ENCODE measurements at regions not wholly inside any gene's neighbourhood (a gene's known extent, or its start where the extent isn't known, plus 50 kb on each side); places are given as distances from the start of the nearest gene placed in this dataset.

DNA sequence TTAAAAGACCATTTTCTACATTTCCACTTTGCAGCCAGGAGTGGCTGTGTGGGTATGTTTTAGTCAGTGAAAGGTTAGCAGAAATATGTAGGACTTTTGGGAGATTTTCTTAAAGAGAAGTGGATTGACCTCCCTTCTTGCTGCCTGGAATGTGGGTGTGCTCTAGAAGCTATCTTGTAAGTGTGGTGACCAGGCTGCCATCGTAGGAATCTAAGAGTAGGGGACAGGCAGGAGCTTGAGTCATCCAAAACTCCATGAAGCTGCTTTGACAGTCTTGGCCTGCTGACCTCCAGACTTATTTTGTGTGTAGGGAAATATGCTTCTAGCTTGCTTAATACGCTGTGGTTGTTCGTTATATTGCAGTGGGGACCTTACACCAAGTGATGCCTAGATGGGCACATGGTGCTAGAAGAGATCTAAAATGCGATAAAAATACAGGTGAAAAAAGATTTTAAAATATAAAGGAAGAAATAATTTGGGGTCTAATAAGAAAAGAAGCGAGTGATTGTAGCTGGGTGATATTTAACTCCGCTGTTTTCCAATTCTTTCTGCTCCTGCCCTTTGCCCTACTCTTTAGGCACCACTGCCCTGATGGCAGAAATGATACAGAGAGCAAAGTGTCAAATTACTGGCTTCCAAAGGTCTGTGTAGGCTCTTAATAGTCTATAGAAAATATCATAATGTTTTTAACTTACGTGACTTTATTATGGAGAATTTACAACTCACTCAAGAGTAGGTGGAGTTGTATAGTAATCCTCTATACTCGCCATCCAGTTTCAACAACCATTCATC is 298.2 kb upstream of the ZNF608 start:
- DNase-seq (ENCODE audit: missing footprints) (no peak), ATAC-seq (no peak)
- intact Hi-C loops (cut with DNase I) = no loop called here

DNA sequence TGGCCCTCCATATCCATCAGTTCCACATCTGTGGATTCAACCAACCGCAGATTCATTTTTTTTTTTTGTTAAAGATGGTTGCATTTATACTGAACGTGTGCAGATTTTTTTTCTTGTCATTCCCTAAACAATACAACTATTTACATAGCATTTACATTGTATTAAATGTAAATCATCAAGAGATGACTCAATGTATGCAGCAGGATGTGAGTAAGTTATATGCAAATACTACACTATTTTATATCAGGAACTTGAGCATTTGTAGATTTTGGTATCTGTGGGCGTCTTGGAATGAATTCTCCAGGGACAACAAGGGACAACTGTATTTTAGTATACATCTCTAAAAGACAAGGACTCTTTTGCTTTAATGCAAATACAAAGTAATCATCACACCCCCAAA is 299.2 kb upstream of the ZNF608 start:
- DNase-seq (ENCODE audit: missing footprints) (no peak), ATAC-seq (no peak)
- intact Hi-C loops (cut with DNase I) = no loop called here

DNA sequence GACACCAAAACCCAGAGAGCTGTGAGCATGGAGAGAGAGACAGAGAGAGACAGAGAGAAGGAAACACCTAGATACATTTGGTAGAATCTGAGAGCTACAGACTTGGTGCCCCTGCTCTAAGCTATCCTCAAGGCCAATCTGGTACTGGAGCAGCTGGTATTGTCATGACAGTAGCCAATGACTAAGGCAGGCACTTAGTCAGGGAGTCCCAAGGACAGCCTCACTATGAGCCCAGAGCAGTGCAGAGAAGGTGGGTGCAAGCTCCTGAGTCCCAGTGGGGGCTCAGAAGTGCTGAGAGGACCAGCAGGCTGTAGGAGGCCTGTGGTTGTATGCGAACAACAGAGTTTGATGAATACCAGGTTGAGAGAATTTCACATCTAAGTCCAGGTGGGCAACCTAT is 300.4 kb upstream of the ZNF608 start:
- DNase-seq (ENCODE audit: missing footprints) (no peak), ATAC-seq (no peak)
- intact Hi-C loops (cut with DNase I) = no loop called here

DNA sequence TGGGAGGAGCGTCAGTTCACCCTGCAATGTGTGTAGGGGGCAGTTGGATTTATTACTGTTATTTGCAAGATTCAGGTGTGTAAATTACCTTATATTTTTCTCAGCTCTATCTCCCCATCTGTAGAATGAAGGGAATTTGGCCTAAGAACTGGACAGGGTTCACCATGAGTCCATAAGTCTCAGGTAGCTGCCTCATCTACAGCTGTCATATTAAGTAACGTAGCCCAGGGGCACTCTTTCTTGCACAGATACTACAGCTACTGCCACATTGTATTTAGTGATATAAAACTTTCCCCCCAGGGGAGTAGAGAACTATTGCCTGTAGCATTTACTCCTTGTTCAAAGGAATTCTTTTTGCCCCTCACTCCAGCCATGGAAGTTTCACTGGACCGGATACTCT is 301.4 kb upstream of the ZNF608 start:
- ATAC-seq (no peak), DNase-seq (ENCODE audit: missing footprints) (no peak)
- intact Hi-C loops (cut with DNase I) = no loop called here

DNA sequence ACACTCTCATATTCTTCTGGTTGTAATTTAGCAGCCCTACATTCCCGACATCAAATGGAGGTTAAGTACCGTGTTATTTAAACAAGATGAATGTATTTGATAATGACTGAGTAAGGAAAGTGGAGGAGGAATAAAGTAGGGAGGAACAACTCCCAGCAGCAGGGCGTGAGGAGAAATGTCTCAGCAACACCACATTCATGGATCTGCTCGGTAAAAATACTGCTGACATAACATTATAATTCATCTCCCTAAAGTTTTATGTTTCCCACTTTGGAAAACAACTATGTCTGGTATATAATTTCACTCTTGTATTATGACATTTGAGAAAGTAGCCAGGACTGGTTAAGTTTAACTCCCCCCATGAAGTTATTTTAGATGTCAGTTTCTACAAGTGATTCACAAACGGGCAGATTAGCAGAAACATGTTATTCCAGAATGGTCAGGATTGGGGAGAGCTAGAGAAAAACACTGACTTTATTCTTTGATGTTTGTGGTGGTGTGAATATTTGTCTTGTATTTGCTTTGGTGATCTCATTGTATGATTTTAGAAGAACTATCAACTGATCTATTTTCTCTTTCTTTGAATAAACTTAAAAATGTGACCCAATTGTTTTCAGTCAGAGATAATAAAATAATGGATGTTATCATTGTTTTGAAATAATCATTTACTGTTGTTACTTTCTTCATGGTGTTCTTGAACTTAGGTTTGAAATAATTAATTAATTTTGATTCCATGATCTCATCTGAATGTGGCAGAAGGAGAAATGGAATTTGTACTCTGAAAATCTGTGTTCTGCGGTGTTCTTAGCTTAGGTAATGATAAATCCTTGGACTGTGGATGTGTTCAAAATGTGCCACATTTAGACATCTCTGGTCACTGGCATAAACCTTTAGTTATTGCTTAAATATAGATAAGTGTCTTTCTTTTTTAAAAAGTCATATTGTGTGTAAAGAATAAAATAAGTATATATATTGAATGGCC is 303.6 kb upstream of the ZNF608 start:
- no peak for DNase-seq (ENCODE audit: missing footprints)
- intact Hi-C loops (cut with DNase I) = no loop called here
- no peak for ATAC-seq

DNA sequence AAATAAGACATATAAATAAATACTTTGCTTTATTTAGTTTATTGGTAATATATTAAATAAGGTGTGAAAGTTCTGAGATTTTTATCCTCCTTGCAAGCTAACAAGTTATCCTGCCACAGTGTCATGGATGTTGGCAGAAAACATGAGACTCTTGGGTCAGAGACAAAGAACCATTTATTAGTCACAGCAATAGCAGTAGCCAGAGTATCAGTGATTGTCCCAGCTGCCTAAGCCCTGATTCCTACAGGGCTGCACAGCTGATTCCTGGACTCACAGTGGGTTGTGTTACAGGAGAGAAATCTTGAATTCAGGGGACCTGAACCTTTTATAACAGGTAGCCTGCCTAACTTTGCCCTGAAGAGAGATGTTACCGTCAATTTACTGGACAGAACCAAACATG is 304.5 kb upstream of the ZNF608 start:
- ATAC-seq = no peak
- intact Hi-C loops (cut with DNase I) = no loop called here
- DNase-seq (ENCODE audit: missing footprints) = no peak

DNA sequence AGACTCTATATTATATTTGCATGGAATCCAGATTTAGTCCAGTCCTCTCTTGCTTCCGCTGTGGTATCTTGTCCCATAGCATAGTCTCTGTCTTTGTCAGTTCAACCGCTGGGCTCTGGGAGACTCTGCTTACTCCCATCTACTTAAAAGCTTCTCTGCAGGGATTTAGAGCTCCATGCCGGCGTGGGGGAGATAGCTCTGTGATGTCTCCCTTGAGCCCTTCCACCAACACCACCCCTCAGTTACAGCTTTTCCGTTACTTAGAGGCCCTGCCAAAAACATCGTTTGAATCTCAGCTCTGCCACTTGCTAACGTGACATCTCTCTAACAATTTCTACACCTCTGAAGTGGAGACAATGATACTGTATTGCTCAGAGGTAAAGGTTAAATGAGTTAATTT is 306.1 kb upstream of the ZNF608 start:
- DNase-seq (ENCODE audit: missing footprints) = no peak
- intact Hi-C loops (cut with DNase I) = no loop called here
- no peak for ATAC-seq

DNA sequence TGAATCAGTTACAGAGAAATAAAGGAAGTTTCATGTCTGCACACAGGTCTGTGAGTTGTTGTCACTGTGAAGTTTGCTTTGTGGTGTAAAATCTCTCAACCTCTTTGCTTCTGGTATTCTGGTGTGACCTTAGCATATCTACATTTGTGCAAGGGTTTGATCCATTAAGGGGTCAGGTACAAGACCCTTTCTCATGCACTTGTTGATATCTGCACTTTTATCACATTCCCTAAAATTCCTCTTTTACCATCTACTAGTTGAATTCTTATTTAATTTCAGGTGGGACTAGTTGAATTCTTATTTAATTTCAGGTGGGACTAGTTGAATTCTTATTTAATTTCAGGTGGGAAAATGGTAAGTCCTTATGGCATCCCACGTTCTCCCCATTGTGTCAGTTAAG is 306.7 kb upstream of the ZNF608 start:
- DNase-seq (ENCODE audit: missing footprints) (no peak), ATAC-seq (no peak)
- intact Hi-C loops (cut with DNase I) = no loop called here

DNA sequence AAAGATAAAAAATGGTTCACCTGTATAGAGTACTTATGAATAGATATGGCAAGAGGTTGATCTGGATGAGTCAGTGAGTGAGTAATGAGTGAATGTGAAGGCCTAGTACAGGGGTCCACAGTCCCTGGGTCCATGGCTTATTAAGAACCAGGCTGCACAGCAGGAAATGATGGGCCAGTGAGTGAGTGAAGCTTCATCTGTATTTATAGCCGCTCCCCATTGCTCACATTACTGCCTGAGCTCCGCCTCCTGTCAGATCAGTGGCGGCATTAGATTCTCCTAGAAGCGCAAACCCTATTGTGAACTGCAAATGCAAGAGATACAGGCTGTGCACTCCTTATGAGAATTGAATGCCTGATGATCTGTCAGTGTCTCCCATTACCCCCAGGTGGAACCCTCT is 307.7 kb upstream of the ZNF608 start:
- no peak for DNase-seq (ENCODE audit: missing footprints)
- ATAC-seq = no peak

DNA sequence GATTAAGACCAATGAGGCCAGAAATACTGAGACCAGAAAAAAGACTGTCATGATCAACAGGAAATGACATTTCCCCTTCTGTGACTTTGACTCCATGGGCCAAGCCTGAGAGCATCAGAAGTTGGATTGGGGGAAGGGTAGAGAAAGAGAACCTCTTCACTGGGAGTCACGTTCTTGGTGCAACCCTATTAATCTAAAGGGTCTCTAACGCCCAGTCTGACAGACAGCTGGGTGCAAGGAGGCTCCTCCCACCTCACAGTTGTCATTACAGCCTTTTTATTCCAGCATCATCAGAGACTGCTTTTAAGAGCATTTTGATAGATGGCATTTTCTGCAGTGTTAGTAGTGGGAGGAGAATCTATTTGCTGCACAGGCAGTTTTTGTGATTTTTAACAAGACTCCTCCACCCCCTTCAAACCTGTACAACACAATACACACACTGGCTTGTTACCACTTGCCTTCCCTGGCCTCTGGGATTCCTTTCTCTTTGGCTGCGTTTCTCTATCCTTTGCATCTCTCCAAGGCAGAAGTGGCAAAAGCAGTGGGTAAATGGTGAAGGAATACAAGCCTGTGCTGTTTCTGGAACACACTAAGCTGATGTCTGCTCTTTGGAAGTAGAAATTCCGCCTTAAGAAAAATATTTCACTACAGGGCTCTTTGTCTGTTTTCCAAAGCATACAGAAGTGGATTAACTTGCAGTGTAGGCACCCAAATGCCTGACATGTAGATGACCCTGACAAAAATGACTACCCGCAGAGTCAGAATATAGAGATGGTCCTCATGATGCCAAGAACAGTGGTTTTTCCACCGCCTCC is 310.4 kb upstream of the ZNF608 start:
- DNase-seq (ENCODE audit: missing footprints) (no peak), ATAC-seq (no peak)
- intact Hi-C loops (cut with DNase I) = no loop called here

More for the DNA sequence above, 307.7 kb upstream of the ZNF608 start:
- intact Hi-C loops (cut with DNase I) = no loop called here

DNA sequence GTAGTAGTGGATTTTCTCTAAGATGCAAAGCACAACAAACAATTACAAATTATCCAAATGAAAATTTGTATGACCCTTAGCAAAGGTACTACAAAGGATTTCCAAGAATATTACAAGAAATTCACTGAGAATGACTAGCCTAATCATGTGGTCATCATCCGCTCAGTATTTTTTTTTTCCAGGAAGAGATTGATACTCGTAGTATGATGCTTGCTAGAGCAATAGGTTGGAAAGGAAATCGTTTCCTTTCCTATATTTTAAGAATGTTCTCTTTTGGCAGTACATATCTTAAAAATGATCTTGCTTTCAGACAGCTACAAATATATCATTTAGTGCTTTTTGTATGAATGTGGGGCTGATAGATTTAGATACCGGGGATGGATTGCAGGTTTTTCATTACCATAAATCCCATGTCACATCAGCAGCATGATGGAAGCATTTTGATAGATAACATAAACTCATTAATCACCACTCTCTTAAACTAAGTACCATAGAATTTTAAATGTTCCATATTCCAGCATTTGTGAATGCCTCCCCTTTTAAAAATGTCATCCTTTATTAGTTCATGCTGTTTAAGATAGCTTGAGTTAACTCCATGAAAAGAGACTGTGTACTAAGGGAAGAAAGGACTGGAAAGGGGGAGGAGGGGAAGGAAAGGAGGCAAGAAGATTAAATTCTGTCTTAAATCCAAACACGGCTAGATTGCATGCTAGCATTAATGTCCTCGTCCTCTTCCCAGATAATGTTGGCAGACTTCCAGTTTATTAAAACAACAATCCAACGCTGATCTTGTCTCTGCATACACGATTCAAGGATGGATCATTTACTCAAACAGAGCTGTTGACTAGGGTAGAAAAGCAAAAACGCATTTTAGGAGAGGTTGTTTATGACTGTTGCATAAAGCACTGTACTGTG is 311.7 kb upstream of the ZNF608 start:
- DNase-seq (ENCODE audit: missing footprints) = no peak
- peak; percentile 50 for ATAC-seq
- intact Hi-C loops (cut with DNase I) = no loop called here

DNA sequence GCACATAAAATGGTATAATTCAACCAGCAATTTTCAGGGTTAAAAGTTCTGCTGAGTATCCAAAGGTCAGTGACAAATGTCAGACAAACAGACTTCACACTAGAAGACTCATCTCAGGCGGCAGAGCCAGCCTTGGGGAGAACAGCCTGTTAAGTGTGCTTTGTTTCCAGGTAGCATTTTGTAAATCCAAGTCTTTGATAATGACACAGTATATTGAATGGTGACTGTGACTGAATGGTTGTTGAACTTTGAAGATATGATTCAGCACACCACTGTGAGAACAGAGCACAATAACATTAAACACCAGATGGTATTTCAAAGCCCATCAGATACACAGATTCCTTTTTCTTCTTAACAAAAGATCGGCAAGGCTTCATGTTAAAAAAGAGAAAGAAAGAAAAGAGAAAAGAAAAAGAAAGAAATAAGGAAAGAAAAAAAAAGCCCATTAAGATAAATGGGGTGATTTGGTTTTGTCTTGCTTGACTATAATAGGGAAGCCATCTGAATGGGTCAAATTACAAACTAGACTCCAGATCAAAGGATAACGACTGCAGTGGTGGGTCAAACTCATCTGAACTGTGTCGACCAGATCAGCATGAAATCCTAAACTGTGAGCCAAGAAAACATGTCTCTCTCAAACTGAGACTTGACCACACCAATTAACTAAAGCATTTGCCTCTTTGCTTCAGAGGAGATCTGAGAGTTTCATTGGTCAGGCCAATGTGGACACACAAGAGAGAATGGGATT is 313.0 kb upstream of the ZNF608 start:
- ATAC-seq (no peak), DNase-seq (ENCODE audit: missing footprints) (no peak)
- intact Hi-C loops (cut with DNase I) = no loop called here

DNA sequence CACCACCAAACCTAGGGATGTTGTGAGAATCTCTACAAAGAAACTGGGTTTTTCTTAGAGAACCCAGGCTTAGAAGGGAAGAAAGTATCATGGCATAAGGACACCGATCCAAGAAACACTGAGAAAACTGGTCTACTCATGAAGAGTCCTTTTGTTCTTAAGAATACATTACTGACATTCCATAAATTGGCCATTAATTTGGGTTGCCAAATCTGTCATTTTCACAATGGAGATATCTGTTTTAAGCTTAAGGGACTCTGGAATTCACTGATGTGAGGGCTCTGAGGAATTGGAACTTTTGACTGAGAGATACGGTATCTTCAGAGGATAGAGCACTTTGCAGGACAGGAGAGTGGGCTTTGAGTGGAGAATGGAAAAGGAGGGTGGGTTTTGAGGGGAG is 315.3 kb upstream of the ZNF608 start:
- ATAC-seq (no peak), DNase-seq (ENCODE audit: missing footprints) (no peak)
- intact Hi-C loops (cut with DNase I) = no loop called here

DNA sequence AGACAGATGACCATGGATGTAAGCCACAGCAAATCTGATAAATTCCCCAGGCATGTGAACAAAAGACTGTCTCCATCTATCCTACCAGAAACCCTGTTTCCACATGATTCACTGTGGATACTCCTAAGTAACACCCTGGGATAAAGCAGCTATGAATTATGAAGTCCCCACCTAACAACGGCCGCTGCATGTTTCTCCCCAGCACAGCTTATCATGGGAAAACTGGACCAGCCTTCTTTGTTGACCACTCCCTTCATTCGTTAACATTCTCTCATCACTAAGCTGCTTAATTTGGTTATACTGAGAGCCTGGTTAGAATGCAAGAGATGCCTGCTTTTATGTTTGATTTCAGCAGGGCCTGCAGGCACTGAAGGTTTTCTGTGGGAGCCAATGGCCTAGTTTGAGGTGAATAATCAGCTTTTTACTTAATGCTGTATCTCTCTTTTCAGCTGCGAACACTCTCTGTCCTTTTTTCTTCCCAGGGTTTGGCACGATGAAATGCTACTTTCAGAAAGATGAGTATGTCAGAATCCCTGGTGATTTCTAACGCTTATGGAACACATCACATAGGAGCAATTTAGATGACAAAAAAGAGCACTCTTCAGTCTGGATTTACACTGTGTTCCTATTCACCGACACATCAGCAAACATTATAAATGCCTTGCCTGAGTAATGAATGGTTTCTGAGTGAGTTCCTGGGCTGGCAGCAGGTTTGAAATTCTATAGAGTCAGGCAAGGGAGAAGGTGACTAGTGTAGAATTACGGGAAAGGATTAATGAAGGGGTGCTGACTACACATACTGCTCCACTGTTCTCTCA is 318.4 kb upstream of the ZNF608 start:
- DNase-seq (ENCODE audit: missing footprints) (no peak), ATAC-seq (no peak)
- intact Hi-C loops (cut with DNase I) = no loop called here

DNA sequence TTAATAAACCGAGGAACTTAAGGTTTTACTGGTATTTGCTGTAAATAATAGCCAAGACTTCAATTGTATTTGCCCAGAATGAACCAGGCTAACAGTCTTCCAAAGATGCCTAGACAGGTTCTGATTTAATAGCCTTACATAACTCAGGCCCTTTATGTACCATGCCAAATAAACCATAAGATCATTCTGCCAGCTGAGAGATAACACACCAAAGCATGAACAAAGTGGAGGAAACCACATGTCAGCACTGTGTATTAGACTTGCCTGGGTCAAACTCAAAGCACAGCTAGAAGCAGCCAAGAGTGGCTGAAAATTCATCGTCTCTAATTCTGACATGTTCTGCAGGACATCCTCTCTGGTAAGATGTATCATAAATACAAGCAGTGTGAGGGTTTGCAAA is 319.3 kb upstream of the ZNF608 start:
- intact Hi-C loops (cut with DNase I) = no loop called here
- ATAC-seq = peak; percentile 84

DNA sequence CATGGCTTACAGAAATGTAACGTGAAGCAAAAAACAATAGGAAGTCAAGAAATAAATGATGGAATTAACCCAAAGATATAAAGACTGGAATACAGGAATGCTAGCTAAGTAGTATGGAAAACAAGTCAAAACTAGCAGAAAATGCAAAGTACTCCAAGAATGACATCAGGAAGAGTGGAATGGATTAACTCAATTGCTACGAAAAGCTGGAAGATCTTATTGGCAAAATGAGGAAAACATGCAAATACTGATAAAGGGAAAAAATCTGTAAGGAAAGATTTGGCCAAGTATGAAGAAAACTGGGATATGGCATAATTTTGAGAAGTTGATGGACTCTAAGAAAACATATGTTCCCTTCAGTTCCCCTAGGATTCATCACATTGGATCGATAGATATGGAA is 324.5 kb upstream of the ZNF608 start:
- ATAC-seq (no peak), DNase-seq (ENCODE audit: missing footprints) (no peak)
- intact Hi-C loops (cut with DNase I) = no loop called here

More for the DNA sequence above, 319.3 kb upstream of the ZNF608 start:
- DNase-seq (ENCODE audit: missing footprints) = no peak

DNA sequence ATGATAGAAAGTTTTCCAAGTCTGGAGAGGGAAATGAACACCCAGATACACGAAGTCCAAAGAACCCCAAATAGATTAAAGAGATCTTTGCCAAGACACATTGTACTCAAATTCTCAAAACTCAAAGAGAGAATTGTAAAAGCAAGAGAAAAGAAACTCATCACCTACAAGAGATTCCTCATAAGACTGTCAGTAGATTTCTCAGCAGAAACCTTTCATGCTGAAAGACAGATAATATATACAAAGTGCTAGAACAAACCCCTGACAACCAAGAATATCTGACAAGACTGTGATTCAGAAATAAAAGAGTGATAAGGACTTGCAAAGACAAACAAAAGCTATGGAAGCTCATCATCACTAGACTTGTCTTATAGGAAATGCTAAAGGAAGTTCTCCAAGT is 326.7 kb upstream of the ZNF608 start:
- DNase-seq (ENCODE audit: missing footprints) (no peak), ATAC-seq (no peak)
- intact Hi-C loops (cut with DNase I) = no loop called here
